ENCODE measurements at regions not wholly inside any gene's neighbourhood (a gene's known extent, or its start where the extent isn't known, plus 50 kb on each side); places are given as distances from the start of the nearest gene placed in this dataset.

GRCh38 chr4:100041646-100042045 lies 91.6 kb upstream of the H2AZ1 start (continued):
- no peak for TF ChIP-seq THAP12 (CRISPR knock-in tag; IDR thresholded peaks at IDR 0.05)
- no peak for TF ChIP-seq MAX (CRISPR knock-in tag; IDR thresholded peaks at IDR 0.05)
- TF ChIP-seq IRF1 (CRISPR knock-in tag; IDR thresholded peaks at IDR 0.05; ENCODE audit: borderline replicate concordance), result no peak

- no peak overlapping the region for H3K9ac ChIP-seq (ENCODE audit: insufficient read depth in 1 of 2, low read depth in 2 of 2, low read length in 2 of 2)
- FAIRE-seq (no peak), DNase-seq (ENCODE audit: extremely low read depth in 1 of 4, low spot score in 3 of 4) (no peak), ATAC-seq (no peak)
- H3K4me2 ChIP-seq (ENCODE audit: insufficient read depth, low read length), result no peak overlapping the region
- no peaks in the 10 kb centered on the region for H3K36me3 ChIP-seq (ENCODE audit: control insufficient read depth, insufficient read depth, low read length)
- POLR2A ChIA-PET, result no interaction called here
- H3K9me1 ChIP-seq (ENCODE audit: control insufficient read depth, insufficient read depth, low read length), result no peaks in the 10 kb centered on the region
- H3K27ac ChIP-seq (ENCODE audit: extremely low read depth, low read depth, low read length), result no peak overlapping the region
- no peaks in the 10 kb centered on the region for H3K9me3 ChIP-seq (replicated peaks; ENCODE audit: control insufficient read depth, insufficient read depth, low read depth, low read length)
- no TSS peak for BruUV-seq (replicated peaks)
- no peaks in the 10 kb centered on the region for H3K4me1 ChIP-seq (replicated peaks in 1 of 2; ENCODE audit: control insufficient read depth in 2 of 2, insufficient read depth in 2 of 2, low read length in 2 of 2)
- no peaks in the 10 kb centered on the region for H3K79me2 ChIP-seq (ENCODE audit: control insufficient read depth, insufficient read depth, low read length)
- in situ Hi-C loops (cut with MboI) (no loop called here), intact Hi-C loops (cut with micrococcal nuclease) (no loop called here)
- 0% methylated on average over 2 of the region's 2 CpGs for WGBS (ENCODE audit: insufficient coverage, low coverage, missing lambda C conversion rate)
- H3K27me3 ChIP-seq (ENCODE audit: control insufficient read depth in 2 of 2, insufficient read depth in 2 of 2, low read length in 2 of 2), result no peaks in the 10 kb centered on the region
- H3K4me3 ChIP-seq, result no peak overlapping the region
- TF ChIP-seq CAMTA2 (CRISPR knock-in tag; conservative IDR thresholded peaks at IDR 0.05) (no peak), ZNF143 (CRISPR knock-in tag; IDR thresholded peaks at IDR 0.05) (no peak), ZNF551 (CRISPR knock-in tag; IDR thresholded peaks at IDR 0.05) (no peak)
- no peaks in the 10 kb centered on the region for H4K20me1 ChIP-seq (replicated peaks; ENCODE audit: control insufficient read depth, insufficient read depth, low read length)
- CTCF ChIA-PET (ENCODE audit: low intra/inter-chr PET ratio), result no interaction called here
- no peak overlapping the region for H2AFZ ChIP-seq (ENCODE audit: low read depth, low read length)
These were observed 84.1 kb upstream of the H2AZ1 start for GRCh38 chr4:100034023-100034664.

All from K562 (cell line).